DOHH2 (cell line): ENCODE measurements at regions not wholly inside any gene's neighbourhood (a gene's known extent, or its start where the extent isn't known, plus 50 kb on each side); places are given as distances from the start of the nearest gene placed in this dataset.

ENCODE experiments used
- H3F3A ChIP-seq: fragments of 200-600 bp; sonication (generic), shearing (Covaris generic); 2 replicates; pipeline ENCODE4 v1.6.0; 2016; ENCODE audit warnings: antibody characterized with exemption, mild to moderate bottlenecking; ENCODE audit not compliant: control insufficient read depth, insufficient read depth
- H3K27ac ChIP-seq: fragments of 200-600 bp; sonication (generic); 2 replicates; pipeline ENCODE4 v1.5.1; 2014; ENCODE audit warnings: low read depth, mild to moderate bottlenecking, low read length, moderate library complexity
- H3K27me3 ChIP-seq: fragments of 200-600 bp; sonication (generic); 2 replicates; pipeline ENCODE4 v1.6.1; 2014; ENCODE audit warnings: mild to moderate bottlenecking, low read length, mixed read lengths; ENCODE audit not compliant: control insufficient read depth
- H3K36me3 ChIP-seq: fragments of 200-600 bp; sonication (generic); 2 replicates; pipeline ENCODE4 v1.6.1; 2014; ENCODE audit warnings: mild to moderate bottlenecking, low read length, moderate library complexity, mixed read lengths; ENCODE audit not compliant: control insufficient read depth
- H3K4me1 ChIP-seq: fragments of 200-600 bp; sonication (generic); 2 replicates; pipeline ENCODE4 v1.6.1; 2014; ENCODE audit warnings: mild to moderate bottlenecking, low read length, mixed read lengths; ENCODE audit not compliant: control insufficient read depth
- H3K4me2 ChIP-seq: fragments of 200-600 bp; sonication (generic); 2 replicates; pipeline ENCODE4 v1.6.0; 2014; ENCODE audit warnings: mild to moderate bottlenecking, low read length, moderate library complexity
- H3K4me3 ChIP-seq: fragments of 200-600 bp; sonication (generic); 2 replicates; pipeline ENCODE4 v1.5.1; 2014; ENCODE audit warnings: mild to moderate bottlenecking, low read length, mixed read lengths
- H3K79me2 ChIP-seq: fragments of 200-600 bp; sonication (generic); 2 replicates; pipeline ENCODE4 v1.6.1; 2014; ENCODE audit warnings: mild to moderate bottlenecking, low read length, mixed read lengths; ENCODE audit not compliant: control insufficient read depth
- H3K9me2 ChIP-seq: fragments of 200-600 bp; sonication (generic); replicated peaks from 2 replicates; pipeline ENCODE4 v1.6.1; 2014; ENCODE audit warnings: mild to moderate bottlenecking, low read length, mixed read lengths; ENCODE audit not compliant: control insufficient read depth
- H3K9me3 ChIP-seq: fragments of 200-600 bp; sonication (generic); 2 replicates; pipeline ENCODE4 v1.6.1; 2014; ENCODE audit warnings: antibody characterized with exemption, low read length, mixed read lengths; ENCODE audit not compliant: control insufficient read depth, insufficient read depth
- H4K20me1 ChIP-seq: fragments of 200-600 bp; sonication (generic); 2 replicates; pipeline ENCODE4 v1.6.0; 2014; ENCODE audit warnings: low read depth, mild to moderate bottlenecking, antibody characterized with exemption, low read length, moderate library complexity; ENCODE audit not compliant: control insufficient read depth, insufficient read depth
- CTCF ChIP-seq: fragments of 200-600 bp; sonication (generic); IDR thresholded peaks from one replicate; pipeline ENCODE4 v1.5.1; 2014; ENCODE audit warnings: antibody characterized with exemption, mild to moderate bottlenecking, low read depth, low read length; ENCODE audit not compliant: poor library complexity, severe bottlenecking
- EZH2phosphoT487 ChIP-seq: fragments of 200-600 bp; sonication (generic); IDR thresholded peaks from 2 replicates; pipeline ENCODE4 v1.6.1; 2017; ENCODE audit warnings: borderline replicate concordance, mild to moderate bottlenecking, antibody characterized with exemption, low read length, moderate library complexity, mixed read lengths

GRCh38 chr4:160019936-160020335 lies 917.1 kb downstream of the RAPGEF2 start:
- no peaks in the 10 kb centered on the region for H3K9me2 ChIP-seq
- H3K4me3 ChIP-seq: no peak overlapping the region
- TF ChIP-seq CTCF (no peak), EZH2phosphoT487 (no peak)
- no peaks in the 10 kb centered on the region for H3K4me1 ChIP-seq
- no peak overlapping the region for H3K4me2 ChIP-seq
- H3K36me3 ChIP-seq: no peaks in the 10 kb centered on the region
- no peaks in the 10 kb centered on the region for H4K20me1 ChIP-seq
- no peaks in the 10 kb centered on the region for H3K27me3 ChIP-seq
- H3F3A ChIP-seq: no peaks in the 10 kb centered on the region
- H3K79me2 ChIP-seq: no peaks in the 10 kb centered on the region
- no peak overlapping the region for H3K27ac ChIP-seq
- H3K9me3 ChIP-seq: no peaks in the 10 kb centered on the region

GRCh38 chr4:160020804-160021203 lies 917.9 kb downstream of the RAPGEF2 start:
- Histone ChIP-seq H3K27me3 (no peaks in the 10 kb centered on the region), H3K27ac (no peak overlapping the region), H3F3A (no peaks in the 10 kb centered on the region), H3K36me3 (no peaks in the 10 kb centered on the region), H3K9me2 (no peaks in the 10 kb centered on the region), H4K20me1 (no peaks in the 10 kb centered on the region), H3K79me2 (no peaks in the 10 kb centered on the region), H3K4me2 (no peak overlapping the region), H3K9me3 (no peaks in the 10 kb centered on the region), H3K4me3 (no peak overlapping the region), H3K4me1 (no peaks in the 10 kb centered on the region)
- TF ChIP-seq CTCF (no peak), EZH2phosphoT487 (no peak)

GRCh38 chr4:160021870-160022269 lies 919.0 kb downstream of the RAPGEF2 start:
- Histone ChIP-seq H4K20me1 (no peaks in the 10 kb centered on the region), H3F3A (no peaks in the 10 kb centered on the region), H3K9me3 (no peaks in the 10 kb centered on the region), H3K36me3 (no peaks in the 10 kb centered on the region), H3K4me3 (no peak overlapping the region), H3K27ac (no peak overlapping the region), H3K27me3 (no peaks in the 10 kb centered on the region), H3K9me2 (no peaks in the 10 kb centered on the region), H3K4me2 (no peak overlapping the region), H3K79me2 (no peaks in the 10 kb centered on the region), H3K4me1 (no peaks in the 10 kb centered on the region)
- no peak for TF ChIP-seq EZH2phosphoT487

- H3K36me3 ChIP-seq: no peaks in the 10 kb centered on the region
- no peak overlapping the region for H3K27ac ChIP-seq
- no peak overlapping the region for H3K4me2 ChIP-seq
- H3K9me3 ChIP-seq: no peaks in the 10 kb centered on the region
- no peaks in the 10 kb centered on the region for H3F3A ChIP-seq
- TF ChIP-seq CTCF: no peak
- TF ChIP-seq EZH2phosphoT487: no peak
- no peaks in the 10 kb centered on the region for H3K9me2 ChIP-seq
- H3K27me3 ChIP-seq: no peaks in the 10 kb centered on the region
- H4K20me1 ChIP-seq: no peaks in the 10 kb centered on the region
- no peaks in the 10 kb centered on the region for H3K79me2 ChIP-seq
- H3K4me3 ChIP-seq: no peak overlapping the region
- H3K4me1 ChIP-seq: no peaks in the 10 kb centered on the region
Observed at GRCh38 chr4:160026721-160027120, 923.8 kb downstream of the RAPGEF2 start.
